ENCODE measurements at regions not wholly inside any gene's neighbourhood (a gene's known extent, or its start where the extent isn't known, plus 50 kb on each side); places are given as distances from the start of the nearest gene placed in this dataset.

- FAIRE-seq, result no peak
- H3K4me1 ChIP-seq, result no peaks in the 10 kb centered on the region
- no peak for TF ChIP-seq RNF2 (IDR thresholded peaks at IDR 0.05; ENCODE audit: borderline replicate concordance, low read depth)
- no peak for TF ChIP-seq CHD2 (IDR thresholded peaks at IDR 0.05; ENCODE audit: low read length, partially characterized antibody)
- TF ChIP-seq NPAS2 (CRISPR knock-in tag; IDR thresholded peaks at IDR 0.05; ENCODE audit: borderline replicate concordance), result no peak
- no peak for TF ChIP-seq RAD21 (conservative IDR thresholded peaks at IDR 0.05 in 1 of 2, IDR thresholded peaks at IDR 0.05 in 1 of 2)
- TF ChIP-seq HEYL (CRISPR knock-in tag; IDR thresholded peaks at IDR 0.05), result no peak
- no peak for TF ChIP-seq CHD4 (IDR thresholded peaks at IDR 0.05; ENCODE audit: borderline replicate concordance)
- TF ChIP-seq POLR2A (IDR thresholded peaks at IDR 0.05; ENCODE audit: low read length), result no peak
- no peak for TF ChIP-seq GATA3 (IDR thresholded peaks at IDR 0.05; ENCODE audit: borderline replicate concordance)
- TF ChIP-seq FOXS1 (CRISPR knock-in tag; IDR thresholded peaks at IDR 0.05), result no peak
- TF ChIP-seq, protein P1, sequence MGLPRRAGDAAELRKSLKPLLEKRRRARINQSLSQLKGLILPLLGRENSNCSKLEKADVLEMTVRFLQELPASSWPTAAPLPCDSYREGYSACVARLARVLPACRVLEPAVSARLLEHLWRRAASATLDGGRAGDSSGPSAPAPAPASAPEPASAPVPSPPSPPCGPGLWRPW (IDR thresholded peaks at IDR 0.05), result no peak
- TF ChIP-seq SREBF2 (IDR thresholded peaks at IDR 0.05), result no peak
- TF ChIP-seq BHLHE40 (IDR thresholded peaks at IDR 0.05; ENCODE audit: low read depth, low read length), result no peak
- TF ChIP-seq RARB (CRISPR knock-in tag; IDR thresholded peaks at IDR 0.05), result no peak
- no peak for TF ChIP-seq ATOH8 (CRISPR knock-in tag; IDR thresholded peaks at IDR 0.05; ENCODE audit: low read depth)
- H3K4me3 ChIP-seq, result no peak overlapping the region
- no peak overlapping the region for H3K27ac ChIP-seq
- H3K4me2 ChIP-seq, result no peak overlapping the region
- H3K9me3 ChIP-seq, result no peaks in the 10 kb centered on the region
- no peak for DNase-seq (ENCODE audit: low read depth in 1 of 2, low spot score in 1 of 2)
- POLR2A ChIA-PET, result no interaction called here
- CTCF ChIA-PET, result no interaction called here
- ATAC-seq, result no peak
- WGBS (ENCODE audit: missing lambda C conversion rate), result 6% methylated on average over 3 of the region's 3 CpGs
These were observed 607.6 kb upstream of the FLRT2 start for GRCh38 chr14:84922370-84922769.

DNA sequence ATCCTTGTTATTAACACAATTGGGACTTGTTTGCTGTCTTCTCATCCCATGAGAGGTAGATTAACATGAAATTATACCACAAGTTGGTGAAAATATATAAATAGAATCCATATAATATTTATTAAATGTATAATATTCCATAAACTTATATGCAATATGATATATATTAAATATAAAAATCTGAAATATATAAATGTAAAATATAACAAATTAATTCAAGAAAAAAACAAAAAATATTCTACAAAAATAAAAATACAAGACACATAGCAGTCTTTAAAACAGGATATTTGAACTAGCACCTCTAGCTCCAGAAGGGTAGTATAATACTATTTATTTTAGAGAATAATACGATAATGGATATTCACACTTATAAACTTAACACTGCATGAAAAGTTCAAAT lies 603.3 kb upstream of the FLRT2 start:
- ChIA-PET POLR2A (no interaction called here), CTCF (no interaction called here)
- Histone ChIP-seq H3K4me3 (no peak overlapping the region), H3K4me1 (no peaks in the 10 kb centered on the region), H3K9me3 (no peaks in the 10 kb centered on the region), H3K27ac (no peak overlapping the region), H3K4me2 (no peak overlapping the region)
- ATAC-seq (no peak), DNase-seq (ENCODE audit: low read depth in 1 of 2, low spot score in 1 of 2) (no peak), FAIRE-seq (no peak)
- no peak for TF ChIP-seq NR3C1 (IDR thresholded peaks at IDR 0.05)
- TF ChIP-seq TFCP2L1 (CRISPR knock-in tag; IDR thresholded peaks at IDR 0.05), result no peak
- no peak for TF ChIP-seq MAFK (IDR thresholded peaks at IDR 0.05; ENCODE audit: partially characterized antibody)
- WGBS (ENCODE audit: missing lambda C conversion rate), result 33% methylated on average over 1 of the region's 1 CpG

DNA sequence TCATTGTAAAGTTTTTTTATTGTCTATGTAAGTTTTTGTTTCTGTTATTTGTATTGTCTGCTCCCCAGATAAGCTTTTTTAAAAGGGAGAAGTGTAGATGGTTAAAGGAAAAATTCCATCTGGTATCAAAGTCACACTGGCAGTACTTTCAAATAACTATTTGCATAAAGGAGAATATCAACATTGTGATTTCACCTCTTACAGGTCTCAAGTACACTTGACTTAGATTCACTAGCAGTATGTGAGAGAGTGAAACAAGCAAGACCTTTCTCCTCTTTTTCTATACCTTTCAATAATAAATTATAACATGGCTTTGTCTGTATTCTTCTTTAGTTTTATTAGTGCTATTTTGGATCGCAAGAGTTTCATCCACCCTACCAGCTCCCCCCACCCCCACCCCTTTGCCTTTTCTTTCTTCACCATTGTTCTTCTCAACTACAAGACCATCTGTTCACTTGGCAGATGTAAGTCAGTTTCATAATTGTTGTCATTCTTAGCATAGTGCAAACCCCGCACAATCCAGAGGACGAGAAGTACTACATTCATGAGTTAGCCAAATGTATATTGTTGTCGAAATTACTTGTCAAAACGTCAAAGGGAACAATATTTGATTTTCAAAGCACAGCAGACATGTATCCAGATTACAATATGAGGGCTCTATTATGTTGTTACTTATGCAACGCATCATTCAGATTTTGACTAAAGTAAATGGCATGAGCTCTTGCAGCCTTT lies 602.7 kb upstream of the FLRT2 start:
- no peak overlapping the region for H3K27ac ChIP-seq
- TF ChIP-seq HOXA7 (CRISPR knock-in tag; IDR thresholded peaks at IDR 0.05) (no peak), EP300 (IDR thresholded peaks at IDR 0.05) (no peak), USF2 (IDR thresholded peaks at IDR 0.05) (no peak), SMC3 (IDR thresholded peaks at IDR 0.05) (no peak), TFCP2L1 (CRISPR knock-in tag; IDR thresholded peaks at IDR 0.05) (no peak), RNF2 (IDR thresholded peaks at IDR 0.05; ENCODE audit: borderline replicate concordance, low read depth) (no peak), MAZ (IDR thresholded peaks at IDR 0.05; ENCODE audit: borderline replicate concordance, low read depth, low read length) (no peak), ATOH8 (CRISPR knock-in tag; IDR thresholded peaks at IDR 0.05; ENCODE audit: low read depth) (no peak), KDM1A (IDR thresholded peaks at IDR 0.05; ENCODE audit: low read depth) (no peak), HOXB5 (CRISPR knock-in tag; IDR thresholded peaks at IDR 0.05) (no peak)
- TF ChIP-seq, protein P2, sequence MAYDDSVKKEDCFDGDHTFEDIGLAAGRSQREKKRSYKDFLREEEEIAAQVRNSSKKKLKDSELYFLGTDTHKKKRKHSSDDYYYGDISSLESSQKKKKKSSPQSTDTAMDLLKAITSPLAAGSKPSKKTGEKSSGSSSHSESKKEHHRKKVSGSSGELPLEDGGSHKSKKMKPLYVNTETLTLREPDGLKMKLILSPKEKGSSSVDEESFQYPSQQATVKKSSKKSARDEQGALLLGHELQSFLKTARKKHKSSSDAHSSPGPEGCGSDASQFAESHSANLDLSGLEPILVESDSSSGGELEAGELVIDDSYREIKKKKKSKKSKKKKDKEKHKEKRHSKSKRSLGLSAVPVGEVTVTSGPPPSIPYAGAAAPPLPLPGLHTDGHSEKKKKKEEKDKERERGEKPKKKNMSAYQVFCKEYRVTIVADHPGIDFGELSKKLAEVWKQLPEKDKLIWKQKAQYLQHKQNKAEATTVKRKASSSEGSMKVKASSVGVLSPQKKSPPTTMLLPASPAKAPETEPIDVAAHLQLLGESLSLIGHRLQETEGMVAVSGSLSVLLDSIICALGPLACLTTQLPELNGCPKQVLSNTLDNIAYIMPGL (CRISPR knock-in tag; IDR thresholded peaks at IDR 0.05; ENCODE audit: borderline replicate concordance), result no peak
- ChIA-PET POLR2A (no interaction called here), CTCF (no interaction called here)
- H3K4me3 ChIP-seq, result no peak overlapping the region
- 12% methylated on average over 6 of the region's 6 CpGs for WGBS (ENCODE audit: missing lambda C conversion rate)
- H3K4me2 ChIP-seq, result no peak overlapping the region
- ATAC-seq (no peak), DNase-seq (ENCODE audit: low read depth in 1 of 2, low spot score in 1 of 2) (no peak), FAIRE-seq (no peak)
- no peaks in the 10 kb centered on the region for H3K9me3 ChIP-seq
- H3K4me1 ChIP-seq, result no peaks in the 10 kb centered on the region
